ENCODE measurements at regions not wholly inside any gene's neighbourhood (a gene's known extent, or its start where the extent isn't known, plus 50 kb on each side); places are given as distances from the start of the nearest gene placed in this dataset.
"Not testable (repeated sequence)": the region's sequence is repeated elsewhere in the genome, so short reads cannot be mapped to it uniquely, and the experiment has no call there.

- DNase-seq = no peak
Observed at GRCh38 chr7:86592185-86592584, 51.5 kb upstream of the GRM3 start.

GRCh38 chr7:86574006-86574405, 69.7 kb upstream of the GRM3 start:
- no peak for DNase-seq

- peak in 1 of 2 experiments; percentile 41 for DNase-seq
Observed at GRCh38 chr7:86558680-86559501, 84.8 kb upstream of the GRM3 start.

- no peak for DNase-seq
Observed at GRCh38 chr7:86534641-86535040, 109.1 kb upstream of the GRM3 start.

GRCh38 chr7:86504229-86504628, 139.5 kb upstream of the GRM3 start:
- no peak for DNase-seq

- no peak for DNase-seq
Observed at GRCh38 chr7:86499986-86500385, 143.7 kb upstream of the GRM3 start.

- no peak for DNase-seq
Observed at GRCh38 chr7:86485827-86486226, 157.9 kb upstream of the GRM3 start.

GRCh38 chr7:86479144-86479543, 164.6 kb upstream of the GRM3 start:
- no peak for DNase-seq

- no peak for DNase-seq
Observed at GRCh38 chr7:86477343-86477935, 166.3 kb upstream of the GRM3 start.

GRCh38 chr7:86470763-86471162, 172.9 kb upstream of the GRM3 start:
- DNase-seq = no peak

- peak; percentile 88 to 91 for DNase-seq
Observed at GRCh38 chr7:86469680-86470295, 173.9 kb upstream of the GRM3 start.

GRCh38 chr7:86454753-86455152, 189.0 kb upstream of the GRM3 start:
- DNase-seq = no peak

- no peak for DNase-seq
Observed at GRCh38 chr7:86453454-86453853, 190.3 kb upstream of the GRM3 start.

GRCh38 chr7:86448856-86449255, 194.9 kb upstream of the GRM3 start:
- no peak for DNase-seq

- no peak for DNase-seq
Observed at GRCh38 chr7:86445285-86445684, 198.4 kb upstream of the GRM3 start.

- DNase-seq = no peak
Observed at GRCh38 chr7:86444245-86444644, 199.5 kb upstream of the GRM3 start.

- not testable (repeated sequence) for DNase-seq
Observed at GRCh38 chr7:86440420-86440819, 203.3 kb upstream of the GRM3 start.

GRCh38 chr7:86437951-86438450, 205.7 kb upstream of the GRM3 start:
- DNase-seq = no peak

- no peak for DNase-seq
Observed at GRCh38 chr7:86431761-86432160, 211.9 kb upstream of the GRM3 start.

GRCh38 chr7:86411814-86412213, 231.9 kb upstream of the GRM3 start:
- no peak for DNase-seq

- DNase-seq = peak in 1 of 2 experiments; percentile 4
Observed at GRCh38 chr7:86407291-86407690, 236.4 kb upstream of the GRM3 start.

- DNase-seq = no peak
Observed at GRCh38 chr7:86391813-86392212, 251.9 kb upstream of the GRM3 start.

GRCh38 chr7:86375602-86376001, 268.1 kb upstream of the GRM3 start:
- DNase-seq = not testable (repeated sequence)

GRCh38 chr7:86372262-86372661, 271.4 kb upstream of the GRM3 start:
- no peak for DNase-seq

Data from NCI-H2081 (cell line).